Prostate gland (tissue), 2 donors: ENCODE measurements at regions not wholly inside any gene's neighbourhood (a gene's known extent, or its start where the extent isn't known, plus 50 kb on each side); places are given as distances from the start of the nearest gene placed in this dataset.

Experiments used
- DNase-seq: peaks from one replicate; pipeline ENCODE4 v3.0.0-alpha.2; 2019; ENCODE audit warnings: low spot score
- H3K27ac ChIP-seq, 2 donors: fragments of 200-600 bp; sonication (generic); 2 replicates each; pipeline ENCODE4 v1.5.1; 2017 to 2019
- H3K27me3 ChIP-seq: fragments of 200-600 bp; sonication (generic); replicated peaks from 2 replicates; pipeline ENCODE4 v1.5.1; 2019; ENCODE audit not compliant: insufficient read depth
- H3K36me3 ChIP-seq, 2 donors: fragments of 200-600 bp; sonication (generic); 1 replicate in 1 of 2; 2 replicates in 1 of 2; pipeline versions ENCODE4 v1.5.1 to v1.8.1; 2017 to 2019
- H3K4me1 ChIP-seq: fragments of 200-600 bp; sonication (generic); replicated peaks from 2 replicates; pipeline ENCODE4 v1.5.1; 2019
- H3K4me3 ChIP-seq, 2 donors: fragments of 200-600 bp; sonication (generic); 2 replicates each; pipeline ENCODE4 v1.5.1; 2017 to 2019
- H3K9me3 ChIP-seq: fragments of 200-600 bp; sonication (generic); 2 replicates; pipeline ENCODE4 v1.5.1; 2017
- CTCF ChIP-seq, 4 experiments: fragments of 200-600 bp in 2 of 4; fragments of 450-650 bp in 2 of 4; sonication (generic) in 2 of 4; IDR thresholded peaks; 1 replicate in 3 of 4; 2 replicates in 1 of 4; pipeline ENCODE4 v1.5.1; 2016 to 2019; ENCODE audit warnings: antibody characterized with exemption in 4 of 4, mild to moderate bottlenecking in 2 of 4, moderate library complexity in 2 of 4
- POLR2A ChIP-seq: fragments of 450-650 bp; IDR thresholded peaks from one replicate; pipeline ENCODE4 v1.6.1; 2016; ENCODE audit warnings: antibody characterized with exemption, mild to moderate bottlenecking
- POLR2AphosphoS5 ChIP-seq: sonication (generic); formaldehyde crosslinking; IDR thresholded peaks from one replicate; pipeline ENCODE4 v1.6.1; 2017; ENCODE audit warnings: antibody characterized with exemption
- WGBS: methylation state at CpG from one replicate; pipeline ENCODE4 v1.1.5; 2018; 5-methylcytosine and 5-hydroxymethylcytosine counted together
- intact Hi-C: fragments of 100-400 bp; cut with DNase I; formaldehyde crosslinking; loops from one replicate; pipeline ENCODE4 v1.14.2; 2022

DNA sequence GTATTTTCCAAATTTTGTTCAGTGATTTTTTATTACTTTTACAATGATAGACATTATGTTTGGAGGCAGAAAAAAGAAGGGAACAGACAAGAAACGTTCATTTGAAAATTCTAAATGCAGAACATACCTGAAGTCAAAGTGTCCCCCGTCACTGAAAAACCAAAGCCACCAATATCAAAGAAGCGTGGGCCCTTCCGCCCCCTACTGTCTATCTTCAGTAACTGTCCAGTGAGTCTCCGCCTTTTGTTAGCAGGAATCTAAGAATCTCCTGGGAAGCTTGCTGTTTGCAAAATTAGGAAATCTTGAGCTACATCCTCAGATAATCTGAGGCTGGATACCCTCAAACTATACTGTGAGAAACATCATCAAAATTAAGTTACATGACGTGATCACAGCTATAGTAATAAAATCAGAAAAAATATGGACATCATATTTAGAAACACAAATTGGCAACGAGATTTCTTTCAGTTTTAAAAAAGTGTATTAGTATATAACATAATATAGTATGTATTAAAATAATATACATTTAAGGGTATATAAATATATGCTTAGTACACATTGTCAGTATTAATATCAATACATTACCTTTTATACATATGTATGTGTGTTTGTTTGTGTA lies 169.3 kb upstream of the AKR1E2 start:
- TF ChIP-seq CTCF (IDR thresholded peaks at IDR 0.05) (peak; percentile 68 to 88 (median 80)), POLR2AphosphoS5 (peak; percentile 53), POLR2A (no peak)
- 19% methylated on average over 7 of the region's 7 CpGs for WGBS

DNA sequence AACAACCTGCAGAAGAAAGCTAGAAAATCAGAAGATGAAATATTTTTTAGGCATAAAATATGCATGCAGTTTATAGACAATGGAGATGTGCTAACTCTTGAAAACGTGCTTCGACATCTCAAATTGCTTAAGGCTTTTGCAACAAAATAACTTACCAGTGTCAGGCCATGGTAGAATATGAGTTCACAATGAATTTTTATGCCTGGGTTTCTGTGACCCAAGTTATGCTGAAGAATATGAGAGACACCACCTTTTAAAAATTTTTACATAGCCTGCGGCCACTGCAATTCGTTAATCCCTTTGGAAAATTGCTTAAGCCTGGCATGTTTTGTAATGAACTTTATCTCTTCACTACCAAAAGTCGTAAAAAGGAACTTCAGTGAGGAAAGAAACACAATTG lies 170.1 kb upstream of the AKR1E2 start:
- TF ChIP-seq POLR2A: no peak
- no peak for TF ChIP-seq POLR2AphosphoS5
- no peak for TF ChIP-seq CTCF (IDR thresholded peaks at IDR 0.05)
- no peak for DNase-seq
- Histone ChIP-seq H3K36me3 (no peaks in the 10 kb centered on the region), H3K27ac (no peak overlapping the region), H3K4me1 (peaks cover 1% of the 10 kb centered on the region), H3K9me3 (no peaks in the 10 kb centered on the region), H3K4me3 (no peak overlapping the region), H3K27me3 (no peaks in the 10 kb centered on the region)
- 84% methylated on average over 5 of the region's 5 CpGs for WGBS
- intact Hi-C loops: loop anchor here (5.0 to 10.0 kb wide), 5 partner anchors 141 to 1461 kb away; no protein-coding TSS in a partner anchor

More for the DNA sequence above, 169.3 kb upstream of the AKR1E2 start:
- no peaks in the 10 kb centered on the region for H3K36me3 ChIP-seq
- no peaks in the 10 kb centered on the region for H3K27me3 ChIP-seq
- DNase-seq: peak; percentile 52
- no peaks in the 10 kb centered on the region for H3K9me3 ChIP-seq
- H3K4me3 ChIP-seq: no peak overlapping the region
- peaks cover 6% of the 10 kb centered on the region for H3K4me1 ChIP-seq
- no peak overlapping the region for H3K27ac ChIP-seq
- intact Hi-C loops: loop anchor here (5.0 to 10.0 kb wide), 5 partner anchors 142 to 1462 kb away; no protein-coding TSS in a partner anchor

- no peaks in the 10 kb centered on the region for H3K27me3 ChIP-seq
- 89% methylated on average over 3 of the region's 3 CpGs for WGBS
- intact Hi-C loops: loop anchor here (5.0 to 10.0 kb wide), 5 partner anchors 141 to 1461 kb away; no protein-coding TSS in a partner anchor
- H3K9me3 ChIP-seq: no peaks in the 10 kb centered on the region
- H3K4me1 ChIP-seq: peaks cover 6% of the 10 kb centered on the region
- H3K36me3 ChIP-seq: no peaks in the 10 kb centered on the region
- DNase-seq: no peak
- no peak overlapping the region for H3K4me3 ChIP-seq
- no peak overlapping the region for H3K27ac ChIP-seq
- TF ChIP-seq POLR2A (no peak), CTCF (IDR thresholded peaks at IDR 0.05) (no peak), POLR2AphosphoS5 (no peak)
These were observed 170.6 kb upstream of the AKR1E2 start for GRCh38 chr10:4655406-4655805.

DNA sequence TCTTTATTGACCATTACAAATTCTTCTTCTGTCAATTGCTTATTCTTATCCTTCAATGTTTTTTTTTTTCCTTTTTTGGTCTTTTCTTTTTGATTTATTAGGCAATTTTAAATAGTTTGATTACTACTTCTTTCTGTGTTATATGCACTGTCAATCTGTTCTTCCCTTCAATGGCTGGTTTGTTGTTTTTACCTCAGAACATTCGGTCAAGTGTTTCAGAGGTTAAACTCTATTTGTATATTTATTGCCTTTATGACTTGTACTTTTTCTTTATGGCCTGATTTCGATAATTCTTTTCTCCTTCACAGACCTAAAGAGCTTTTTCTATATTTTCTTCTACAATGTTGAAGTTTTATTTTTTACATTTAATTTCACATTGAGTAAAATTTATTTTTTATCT lies 171.5 kb upstream of the AKR1E2 start:
- TF ChIP-seq CTCF (IDR thresholded peaks at IDR 0.05) (no peak), POLR2A (no peak), POLR2AphosphoS5 (no peak)
- Histone ChIP-seq H3K27ac (no peak overlapping the region), H3K27me3 (no peaks in the 10 kb centered on the region), H3K4me1 (peaks cover 6% of the 10 kb centered on the region), H3K9me3 (no peaks in the 10 kb centered on the region), H3K4me3 (no peak overlapping the region), H3K36me3 (no peaks in the 10 kb centered on the region)
- intact Hi-C loops: loop anchor here (10.0 kb wide), 4 partner anchors 140 to 1460 kb away; no protein-coding TSS in a partner anchor
- DNase-seq: no peak
- WGBS: 98% methylated on average over 2 of the region's 2 CpGs

DNA sequence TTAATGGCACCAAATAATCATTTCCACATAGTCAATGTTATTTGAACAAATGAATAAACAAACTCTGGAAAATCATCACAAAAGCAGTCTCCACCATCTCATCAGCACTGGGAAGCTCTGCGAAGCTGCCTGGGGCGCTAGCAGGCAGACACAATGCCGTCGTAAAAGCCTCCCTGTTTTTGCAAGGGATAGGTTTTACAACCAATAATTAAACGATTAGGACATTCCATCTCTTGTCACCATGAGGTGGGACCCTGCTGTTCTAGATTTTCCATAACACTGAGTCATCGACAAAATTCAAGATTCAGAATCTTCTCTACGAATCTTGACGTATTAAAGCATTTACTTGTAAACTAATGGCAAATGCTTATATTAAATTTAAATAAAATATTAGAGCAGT lies 172.8 kb upstream of the AKR1E2 start:
- intact Hi-C loops: loop anchor here (10.0 kb wide), 4 partner anchors 138 to 1458 kb away; no protein-coding TSS in a partner anchor
- H3K27me3 ChIP-seq: no peaks in the 10 kb centered on the region
- no peak for TF ChIP-seq POLR2AphosphoS5
- TF ChIP-seq CTCF (IDR thresholded peaks at IDR 0.05): no peak
- TF ChIP-seq POLR2A: no peak
- H3K4me3 ChIP-seq: no peak overlapping the region
- H3K27ac ChIP-seq: no peak overlapping the region
- peaks cover 6% of the 10 kb centered on the region for H3K4me1 ChIP-seq
- no peaks in the 10 kb centered on the region for H3K9me3 ChIP-seq
- DNase-seq: no peak
- H3K36me3 ChIP-seq: no peaks in the 10 kb centered on the region
- 82% methylated on average over 8 of the region's 8 CpGs for WGBS
